Progenitor cell of endocrine pancreas (in vitro differentiated cells): ENCODE measurements at regions not wholly inside any gene's neighbourhood (a gene's known extent, or its start where the extent isn't known, plus 50 kb on each side); places are given as distances from the start of the nearest gene placed in this dataset.

Experiments used
- DNase-seq: peaks from one replicate; pipeline ENCODE4 v3.0.0; 2021; ENCODE audit warnings: low spot score; ENCODE audit not compliant: unreplicated experiment
- H3K27ac Mint-ChIP-seq: 2 replicates; pipeline ENCODE4 v1.8.0; 2021; ENCODE audit warnings: mild to moderate bottlenecking, moderate library complexity, mixed read lengths
- H3K27me3 Mint-ChIP-seq: 2 replicates; pipeline ENCODE4 v1.8.0; 2021; ENCODE audit warnings: mixed read lengths
- H3K36me3 Mint-ChIP-seq: 2 replicates; pipeline ENCODE4 v1.8.0; 2022; ENCODE audit warnings: mixed read lengths; ENCODE audit not compliant: insufficient read depth
- H3K4me1 Mint-ChIP-seq: 2 replicates; pipeline ENCODE4 v1.8.0; 2021; ENCODE audit warnings: low read depth, mixed read lengths
- H3K4me3 Mint-ChIP-seq: 2 replicates; pipeline ENCODE4 v1.8.0; 2021; ENCODE audit warnings: low read depth, mild to moderate bottlenecking, moderate library complexity, mixed read lengths
- H3K9me3 Mint-ChIP-seq: 2 replicates; pipeline ENCODE4 v1.8.0; 2021; ENCODE audit warnings: low read depth, mixed read lengths
- CTCF ChIP-seq: fragments of 200-600 bp; sonication (generic); IDR thresholded peaks from one replicate; pipeline ENCODE4 v1.5.0; 2021; ENCODE audit warnings: antibody characterized with exemption, mild to moderate bottlenecking; ENCODE audit not compliant: unreplicated experiment

GRCh38 chr17:33560165-33560564, 267.1 kb upstream of the ASIC2 start:
- no peaks in the 10 kb centered on the region for H3K4me1 Mint-ChIP-seq
- TF ChIP-seq CTCF: no peak
- peaks cover 3% of the 10 kb centered on the region for H3K27me3 Mint-ChIP-seq
- DNase-seq: no peak
- peaks cover 3% of the 10 kb centered on the region for H3K9me3 Mint-ChIP-seq
- H3K36me3 Mint-ChIP-seq: no peaks in the 10 kb centered on the region
- H3K27ac Mint-ChIP-seq: no peak overlapping the region
- no peak overlapping the region for H3K4me3 Mint-ChIP-seq

GRCh38 chr17:33560871-33561270, 267.8 kb upstream of the ASIC2 start:
- H3K36me3 Mint-ChIP-seq: no peaks in the 10 kb centered on the region
- H3K4me1 Mint-ChIP-seq: no peaks in the 10 kb centered on the region
- peaks cover 3% of the 10 kb centered on the region for H3K9me3 Mint-ChIP-seq
- H3K4me3 Mint-ChIP-seq: no peak overlapping the region
- peaks cover 3% of the 10 kb centered on the region for H3K27me3 Mint-ChIP-seq
- no peak overlapping the region for H3K27ac Mint-ChIP-seq
- DNase-seq: no peak
- TF ChIP-seq CTCF: no peak

GRCh38 chr17:33561569-33562334, 268.7 kb upstream of the ASIC2 start:
- Mint-ChIP-seq H3K27ac (no peak overlapping the region), H3K4me3 (no peak overlapping the region)

GRCh38 chr17:33562792-33563191, 269.7 kb upstream of the ASIC2 start:
- DNase-seq: no peak
- Mint-ChIP-seq H3K27ac (no peak overlapping the region), H3K36me3 (no peaks in the 10 kb centered on the region), H3K4me1 (no peaks in the 10 kb centered on the region), H3K27me3 (peaks cover 16% of the 10 kb centered on the region), H3K4me3 (no peak overlapping the region), H3K9me3 (peaks cover 3% of the 10 kb centered on the region)
- no peak for TF ChIP-seq CTCF

More at GRCh38 chr17:33561569-33562334, 268.7 kb upstream of the ASIC2 start:
- Mint-ChIP-seq H3K9me3 (peaks cover 3% of the 10 kb centered on the region), H3K36me3 (no peaks in the 10 kb centered on the region), H3K27me3 (peaks cover 9% of the 10 kb centered on the region), H3K4me1 (no peaks in the 10 kb centered on the region)
- no peak for DNase-seq
- no peak for TF ChIP-seq CTCF

GRCh38 chr17:33564146-33564545, 271.1 kb upstream of the ASIC2 start:
- DNase-seq: no peak
- no peak for TF ChIP-seq CTCF
- Mint-ChIP-seq H3K9me3 (peaks cover 3% of the 10 kb centered on the region), H3K27me3 (peaks cover 16% of the 10 kb centered on the region), H3K4me3 (no peak overlapping the region), H3K36me3 (no peaks in the 10 kb centered on the region), H3K27ac (no peak overlapping the region), H3K4me1 (no peaks in the 10 kb centered on the region)
